ENCODE measurements at regions not wholly inside any gene's neighbourhood (a gene's known extent, or its start where the extent isn't known, plus 50 kb on each side); places are given as distances from the start of the nearest gene placed in this dataset.
A peak's percentile ranks its signal among the peaks of the same experiment; 100 is the strongest.
"Not testable (repeated sequence)": the region's sequence is repeated elsewhere in the genome, so short reads cannot be mapped to it uniquely, and the experiment has no call there.

- peak; percentile 50 for DNase-seq (ENCODE audit: low spot score)
Measured at GRCh38 chr2:116510117-116510671, 1304.3 kb upstream of the DDX18 start.

GRCh38 chr2:116511426-116511825 is 1303.1 kb upstream of the DDX18 start:
- no peak for DNase-seq (ENCODE audit: low spot score)

GRCh38 chr2:116513991-116514390 is 1300.5 kb upstream of the DDX18 start:
- DNase-seq (ENCODE audit: low spot score): no peak

- DNase-seq (ENCODE audit: low spot score): no peak
Measured at GRCh38 chr2:116517936-116518335, 1296.6 kb upstream of the DDX18 start.

GRCh38 chr2:116537811-116538210 is 1276.7 kb upstream of the DDX18 start:
- DNase-seq (ENCODE audit: low spot score): no peak

GRCh38 chr2:116545286-116546068 is 1269.0 kb upstream of the DDX18 start:
- no peak for DNase-seq (ENCODE audit: low spot score)

- not testable (repeated sequence) for DNase-seq (ENCODE audit: low spot score)
Measured at GRCh38 chr2:116552738-116553419, 1261.6 kb upstream of the DDX18 start.

GRCh38 chr2:116580209-116580608 is 1234.3 kb upstream of the DDX18 start:
- DNase-seq (ENCODE audit: low spot score): no peak

- no peak for DNase-seq (ENCODE audit: low spot score)
Measured at GRCh38 chr2:116582850-116583249, 1231.6 kb upstream of the DDX18 start.

GRCh38 chr2:116585669-116586327 is 1228.7 kb upstream of the DDX18 start:
- DNase-seq (ENCODE audit: low spot score): peak; percentile 84

- DNase-seq (ENCODE audit: low spot score): no peak
Measured at GRCh38 chr2:116586328-116586689, 1228.2 kb upstream of the DDX18 start.
